ENCODE measurements at regions not wholly inside any gene's neighbourhood (a gene's known extent, or its start where the extent isn't known, plus 50 kb on each side); places are given as distances from the start of the nearest gene placed in this dataset.
"Not testable (repeated sequence)": the region's sequence is repeated elsewhere in the genome, so short reads cannot be mapped to it uniquely, and the experiment has no call there.

DNA sequence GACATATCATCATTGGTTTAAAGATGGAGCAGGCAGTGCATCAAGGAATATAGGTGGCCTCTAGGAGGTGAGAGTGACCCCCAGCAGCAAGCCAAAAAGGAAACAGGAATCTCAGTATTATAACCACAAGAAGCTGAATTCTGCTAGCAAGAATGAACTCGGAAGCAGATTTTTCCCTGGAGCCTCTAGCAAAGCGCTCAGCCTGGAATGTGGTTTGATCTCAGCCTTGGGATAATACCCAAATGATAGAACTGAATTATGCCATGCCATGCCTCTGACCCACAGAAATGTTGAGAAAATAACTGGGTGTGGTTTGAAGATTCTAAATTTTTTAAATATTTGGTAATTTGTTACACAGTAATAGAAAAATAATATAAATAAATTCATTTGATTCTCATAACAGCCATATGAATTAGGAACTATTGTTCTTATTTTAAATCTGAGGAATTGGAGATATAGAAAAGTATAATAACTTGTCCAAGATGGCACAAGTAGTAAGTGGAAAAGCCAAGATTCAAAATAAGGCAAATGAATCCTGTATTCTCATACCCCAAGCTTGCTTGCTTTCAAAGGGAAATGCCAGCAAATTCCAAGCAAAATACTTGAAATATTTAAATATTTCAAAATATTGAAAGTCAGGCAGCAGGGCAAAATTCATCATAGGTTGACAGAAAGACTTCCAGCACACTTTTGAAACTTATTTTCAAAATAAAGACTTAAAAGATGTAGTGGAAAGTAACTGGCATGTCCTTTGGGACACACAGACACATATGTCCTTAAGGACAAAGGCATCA lies 567.4 kb downstream of the KCNA4 start:
- Histone ChIP-seq H3K36me3 (ENCODE audit: insufficient read depth, low read length) (no peaks in the 10 kb centered on the region), H3K4me1 (ENCODE audit: insufficient read depth, low read length) (no peaks in the 10 kb centered on the region), H3K9ac (ENCODE audit: low read depth, low read length) (no peak overlapping the region), H3K9me3 (ENCODE audit: control insufficient read depth, insufficient read depth, low read length) (no peaks in the 10 kb centered on the region)

DNA sequence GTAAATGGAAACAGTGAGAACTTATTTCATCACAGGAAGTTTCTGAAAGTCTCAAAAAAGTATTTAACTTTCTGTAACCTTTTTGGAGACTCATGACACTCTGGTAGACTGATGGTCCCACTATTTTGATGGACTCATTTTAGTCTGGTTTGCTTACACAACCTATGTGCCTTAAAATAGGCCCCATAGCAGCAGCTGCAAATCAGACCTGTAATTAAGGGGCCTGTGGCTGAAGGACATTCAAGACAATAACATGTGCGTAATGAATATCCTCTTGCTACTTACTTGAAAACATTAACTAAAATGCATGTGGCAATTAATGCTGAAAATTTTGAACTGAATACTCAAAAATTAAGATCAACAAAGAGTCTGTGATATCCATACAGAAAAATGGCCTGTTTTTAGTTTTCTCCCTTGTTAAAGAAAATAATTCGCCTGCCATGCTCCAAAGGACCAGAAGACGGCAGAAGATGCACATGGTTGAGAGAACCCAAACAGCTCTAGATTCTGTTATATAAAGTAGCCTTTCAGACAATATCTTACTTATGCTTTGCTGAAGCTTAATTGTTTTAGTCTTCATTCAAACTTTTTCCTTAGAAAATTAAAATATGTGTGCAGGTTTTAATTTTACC lies 568.5 kb downstream of the KCNA4 start:
- Histone ChIP-seq H3K4me1 (ENCODE audit: insufficient read depth, low read length) (no peaks in the 10 kb centered on the region), H3K36me3 (ENCODE audit: insufficient read depth, low read length) (no peaks in the 10 kb centered on the region), H3K9me3 (ENCODE audit: control insufficient read depth, insufficient read depth, low read length) (no peaks in the 10 kb centered on the region), H3K9ac (ENCODE audit: low read depth, low read length) (no peak overlapping the region)

DNA sequence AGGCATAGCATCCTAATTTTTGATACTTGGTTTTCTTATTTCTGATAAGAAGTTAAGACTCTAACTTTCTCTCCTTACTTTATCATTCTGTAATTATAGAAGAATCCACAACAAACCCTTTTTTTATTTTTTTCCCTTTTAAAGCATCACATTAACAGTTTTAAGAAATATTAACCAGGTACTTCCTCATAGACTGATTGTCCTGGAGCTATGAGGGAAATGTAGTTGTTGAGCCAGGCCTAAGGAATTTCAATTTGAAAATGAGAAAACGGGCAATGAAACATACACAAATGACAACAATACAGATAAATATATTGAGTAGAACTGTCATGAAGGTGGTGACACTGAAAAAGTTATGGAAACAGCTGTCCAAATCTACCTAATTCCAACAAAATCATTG lies 569.0 kb downstream of the KCNA4 start:
- no peaks in the 10 kb centered on the region for H3K9me3 ChIP-seq (ENCODE audit: control insufficient read depth, insufficient read depth, low read length)
- no peak overlapping the region for H3K9ac ChIP-seq (ENCODE audit: low read depth, low read length)
- H3K4me1 ChIP-seq (ENCODE audit: insufficient read depth, low read length): no peaks in the 10 kb centered on the region
- H3K36me3 ChIP-seq (ENCODE audit: insufficient read depth, low read length): no peaks in the 10 kb centered on the region

DNA sequence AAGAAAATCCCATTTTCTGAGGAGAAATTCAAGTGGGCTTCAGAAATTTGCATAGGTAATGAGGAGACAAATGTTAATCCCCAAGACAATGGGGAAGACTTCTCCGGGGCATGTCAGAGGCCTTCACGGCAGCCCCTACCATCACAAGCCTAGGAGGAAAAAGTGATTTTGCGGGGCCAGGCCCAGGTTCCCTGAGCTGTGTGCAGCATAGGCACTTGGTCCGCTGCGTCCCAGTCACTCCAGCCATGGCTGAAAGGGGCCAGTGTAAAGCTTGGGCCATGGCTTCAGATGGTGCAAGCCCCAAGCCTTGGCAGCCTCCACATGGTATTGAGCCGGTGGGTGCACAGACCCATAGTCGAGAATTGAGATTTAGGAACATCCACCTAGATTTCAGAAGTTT lies 570.7 kb downstream of the KCNA4 start:
- Histone ChIP-seq H3K9me3 (ENCODE audit: control insufficient read depth, insufficient read depth, low read length) (no peaks in the 10 kb centered on the region), H3K36me3 (ENCODE audit: insufficient read depth, low read length) (no peaks in the 10 kb centered on the region), H3K4me1 (ENCODE audit: insufficient read depth, low read length) (no peaks in the 10 kb centered on the region), H3K9ac (ENCODE audit: low read depth, low read length) (no peak overlapping the region)

DNA sequence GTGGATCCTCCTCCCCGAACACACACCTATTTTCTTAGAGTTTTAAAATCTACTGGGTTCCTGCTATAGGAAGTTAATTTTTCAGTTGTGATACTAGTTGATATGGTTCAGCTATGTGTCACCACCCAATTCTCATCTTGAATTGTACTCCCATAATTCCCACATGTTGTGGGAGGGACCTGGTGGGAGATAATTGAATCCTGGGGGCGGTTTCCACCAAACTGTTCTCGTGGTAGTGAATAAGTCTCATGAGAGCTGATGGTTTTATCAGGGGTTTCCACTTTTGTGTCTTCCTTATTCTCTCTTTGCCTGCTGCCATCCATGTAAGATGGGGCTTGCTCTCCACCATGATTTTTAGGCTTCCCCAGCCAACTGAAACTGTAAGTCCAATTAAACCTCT lies 571.6 kb downstream of the KCNA4 start:
- not testable (repeated sequence) for H3K9ac ChIP-seq (ENCODE audit: low read depth, low read length); H3K4me1 ChIP-seq (ENCODE audit: insufficient read depth, low read length); H3K36me3 ChIP-seq (ENCODE audit: insufficient read depth, low read length); H3K9me3 ChIP-seq (ENCODE audit: control insufficient read depth, insufficient read depth, low read length)

DNA sequence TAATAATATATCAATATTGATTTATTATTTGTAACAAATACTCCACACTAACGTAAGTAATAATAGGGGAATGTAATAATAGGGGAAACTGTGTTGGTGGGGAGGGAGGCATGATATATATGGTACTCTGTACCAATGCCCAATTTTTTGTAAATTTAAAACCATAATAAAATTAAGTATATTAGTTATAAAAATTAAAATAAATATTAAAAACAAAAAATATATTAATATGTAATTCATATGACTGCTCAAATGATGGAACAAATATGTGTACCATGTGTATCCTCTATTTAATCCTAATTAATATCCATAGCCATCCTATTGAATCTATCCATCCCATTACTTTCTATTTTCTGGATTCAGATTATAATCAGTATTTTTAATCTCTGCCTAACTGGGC lies 578.0 kb downstream of the KCNA4 start:
- Histone ChIP-seq H3K36me3 (ENCODE audit: insufficient read depth, low read length) (no peaks in the 10 kb centered on the region), H3K9me3 (ENCODE audit: control insufficient read depth, insufficient read depth, low read length) (no peaks in the 10 kb centered on the region), H3K9ac (ENCODE audit: low read depth, low read length) (no peak overlapping the region), H3K4me1 (ENCODE audit: insufficient read depth, low read length) (no peaks in the 10 kb centered on the region)

- H3K9ac ChIP-seq (ENCODE audit: low read depth, low read length): no peak overlapping the region
- H3K9me3 ChIP-seq (ENCODE audit: control insufficient read depth, insufficient read depth, low read length): no peaks in the 10 kb centered on the region; the same call in 1 of the 2 replicates
- no peaks in the 10 kb centered on the region for H3K36me3 ChIP-seq (ENCODE audit: insufficient read depth, low read length)
- no peaks in the 10 kb centered on the region for H3K4me1 ChIP-seq (ENCODE audit: insufficient read depth, low read length)
Observed at GRCh38 chr11:29435421-29435820, 581.4 kb downstream of the KCNA4 start.

- Histone ChIP-seq H3K9me3 (ENCODE audit: control insufficient read depth, insufficient read depth, low read length) (no peaks in the 10 kb centered on the region; the same call in 1 of the 2 replicates), H3K4me1 (ENCODE audit: insufficient read depth, low read length) (no peaks in the 10 kb centered on the region), H3K9ac (ENCODE audit: low read depth, low read length) (no peak overlapping the region), H3K36me3 (ENCODE audit: insufficient read depth, low read length) (no peaks in the 10 kb centered on the region)
Observed at GRCh38 chr11:29432719-29433325, 584.0 kb downstream of the KCNA4 start.

GRCh38 chr11:29405305-29405704 lies 611.5 kb downstream of the KCNA4 start:
- no peak overlapping the region for H3K9ac ChIP-seq (ENCODE audit: low read depth, low read length)
- no peaks in the 10 kb centered on the region for H3K9me3 ChIP-seq (ENCODE audit: control insufficient read depth, insufficient read depth, low read length)
- H3K36me3 ChIP-seq (ENCODE audit: insufficient read depth, low read length): no peaks in the 10 kb centered on the region
- no peaks in the 10 kb centered on the region for H3K4me1 ChIP-seq (ENCODE audit: insufficient read depth, low read length)

- Histone ChIP-seq H3K36me3 (ENCODE audit: insufficient read depth, low read length) (no peaks in the 10 kb centered on the region), H3K9ac (ENCODE audit: low read depth, low read length) (no peak overlapping the region), H3K4me1 (ENCODE audit: insufficient read depth, low read length) (no peaks in the 10 kb centered on the region), H3K9me3 (ENCODE audit: control insufficient read depth, insufficient read depth, low read length) (no peaks in the 10 kb centered on the region)
Observed at GRCh38 chr11:29395555-29396072, 621.2 kb downstream of the KCNA4 start.

DNA sequence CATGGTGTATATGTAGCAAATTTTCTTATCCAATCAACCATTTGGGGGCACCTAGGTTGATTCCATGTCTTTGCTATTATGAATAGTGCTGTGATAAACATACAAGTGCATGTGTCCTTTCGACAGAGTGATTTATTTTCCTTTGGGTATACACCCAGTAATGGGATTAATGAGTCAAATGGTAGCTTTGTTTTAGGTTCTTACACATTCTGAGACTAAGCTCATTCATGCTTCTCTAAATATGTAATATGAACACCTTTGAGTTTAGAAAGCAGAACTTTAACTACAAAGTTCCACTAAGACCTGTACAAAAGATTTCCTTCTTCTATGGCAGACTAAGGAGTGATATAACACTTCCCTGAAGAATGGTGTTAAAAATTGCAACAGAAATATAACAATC lies 627.0 kb downstream of the KCNA4 start:
- Histone ChIP-seq H3K4me1 (ENCODE audit: insufficient read depth, low read length) (no peaks in the 10 kb centered on the region), H3K36me3 (ENCODE audit: insufficient read depth, low read length) (no peaks in the 10 kb centered on the region), H3K9me3 (ENCODE audit: control insufficient read depth, insufficient read depth, low read length) (no peaks in the 10 kb centered on the region), H3K9ac (ENCODE audit: low read depth, low read length) (no peak overlapping the region)

GRCh38 chr11:29373725-29374124 lies 643.1 kb downstream of the KCNA4 start:
- no peaks in the 10 kb centered on the region; the same call in 1 of the 2 replicates for H3K9me3 ChIP-seq (ENCODE audit: control insufficient read depth, insufficient read depth, low read length)
- no peaks in the 10 kb centered on the region for H3K36me3 ChIP-seq (ENCODE audit: insufficient read depth, low read length)
- H3K4me1 ChIP-seq (ENCODE audit: insufficient read depth, low read length): no peaks in the 10 kb centered on the region
- no peak overlapping the region for H3K9ac ChIP-seq (ENCODE audit: low read depth, low read length)

- no peak overlapping the region for H3K9ac ChIP-seq (ENCODE audit: low read depth, low read length)
- no peaks in the 10 kb centered on the region for H3K9me3 ChIP-seq (ENCODE audit: control insufficient read depth, insufficient read depth, low read length)
Observed at GRCh38 chr11:29368126-29368525, 648.7 kb downstream of the KCNA4 start.

GRCh38 chr11:29364006-29364405 lies 652.8 kb downstream of the KCNA4 start:
- H3K36me3 ChIP-seq (ENCODE audit: insufficient read depth, low read length): no peaks in the 10 kb centered on the region
- H3K9ac ChIP-seq (ENCODE audit: low read depth, low read length): no peak overlapping the region
- H3K4me1 ChIP-seq (ENCODE audit: insufficient read depth, low read length): no peaks in the 10 kb centered on the region
- H3K9me3 ChIP-seq (ENCODE audit: control insufficient read depth, insufficient read depth, low read length): no peaks in the 10 kb centered on the region

More at GRCh38 chr11:29368126-29368525, 648.7 kb downstream of the KCNA4 start:
- Histone ChIP-seq H3K36me3 (ENCODE audit: insufficient read depth, low read length) (no peaks in the 10 kb centered on the region), H3K4me1 (ENCODE audit: insufficient read depth, low read length) (no peaks in the 10 kb centered on the region)

- no peak overlapping the region for H3K9ac ChIP-seq (ENCODE audit: low read depth, low read length)
- H3K9me3 ChIP-seq (ENCODE audit: control insufficient read depth, insufficient read depth, low read length): no peaks in the 10 kb centered on the region
- no peaks in the 10 kb centered on the region for H3K4me1 ChIP-seq (ENCODE audit: insufficient read depth, low read length)
- no peaks in the 10 kb centered on the region for H3K36me3 ChIP-seq (ENCODE audit: insufficient read depth, low read length)
Observed at GRCh38 chr11:29361369-29361768, 655.5 kb downstream of the KCNA4 start.
